Tibial nerve (tissue), 4 donors: ENCODE measurements at regions not wholly inside any gene's neighbourhood (a gene's known extent, or its start where the extent isn't known, plus 50 kb on each side); places are given as distances from the start of the nearest gene placed in this dataset.

Experiments
- DNase-seq, 2 donors: peaks; one replicate each; pipeline ENCODE4 v3.0.0-alpha.2; 2019; ENCODE audit warnings: low spot score in 2 of 2
- H3K27ac ChIP-seq, 4 donors: fragments of 200-600 bp; sonication (generic) in 3 of 4; one replicate each; pipeline ENCODE4 v1.5.1; 2017 to 2019; ENCODE audit warnings: mild to moderate bottlenecking in 1 of 4
- H3K27me3 ChIP-seq, 2 donors: fragments of 200-600 bp; sonication (generic) in 1 of 2; one replicate each; pipeline versions ENCODE4 v1.5.1 to v1.6.0; 2017 to 2019
- H3K36me3 ChIP-seq, 3 donors: fragments of 200-600 bp; sonication (generic); one replicate each; pipeline ENCODE4 v1.5.1; 2018 to 2019
- H3K4me1 ChIP-seq, 4 donors: fragments of 200-600 bp; sonication (generic) in 3 of 4; one replicate each; pipeline ENCODE4 v1.5.1; 2017 to 2019
- H3K4me3 ChIP-seq, 4 donors: fragments of 200-600 bp; sonication (generic) in 3 of 4; one replicate each; pipeline ENCODE4 v1.5.1; 2017 to 2019; ENCODE audit warnings: mild to moderate bottlenecking in 1 of 4, moderate library complexity in 1 of 4
- H3K9me3 ChIP-seq, 4 donors: fragments of 200-600 bp; sonication (generic) in 3 of 4; one replicate each; pipeline ENCODE4 v1.5.1; 2017 to 2019
- CTCF ChIP-seq, 5 experiments: fragments of 200-600 bp in 3 of 5; fragments of 450-650 bp in 2 of 5; sonication (generic) in 3 of 5; IDR thresholded peaks; one replicate each; pipeline ENCODE4 v1.5.1; 2016 to 2019; ENCODE audit warnings: antibody characterized with exemption in 5 of 5, mild to moderate bottlenecking in 3 of 5, moderate library complexity in 2 of 5
- EP300 ChIP-seq, 2 donors: sonication (generic); formaldehyde crosslinking; IDR thresholded peaks; one replicate each; pipeline ENCODE4 v1.6.1; 2017; ENCODE audit warnings: antibody characterized with exemption in 2 of 2, mild to moderate bottlenecking in 1 of 2
- POLR2A ChIP-seq, 2 donors: fragments of 450-650 bp; IDR thresholded peaks; one replicate each; pipeline ENCODE4 v1.6.1; 2017; ENCODE audit warnings: antibody characterized with exemption in 2 of 2, mild to moderate bottlenecking in 2 of 2, moderate library complexity in 2 of 2
- WGBS, 2 donors: methylation state at CpG; one replicate each; pipeline ENCODE4 v1.1.5; 2018; 5-methylcytosine and 5-hydroxymethylcytosine counted together

GRCh38 chr5:155408465-155408864 lies 394.9 kb downstream of the KIF4B start:
- peaks cover 0 to 8% (median 0%) of the 10 kb centered on the region in 4 donors for H3K9me3 ChIP-seq
- DNase-seq, result no peak
- 72 to 75% methylated on average over 5 of the region's 5 CpGs for WGBS, 2 donors
- TF ChIP-seq CTCF (IDR thresholded peaks at IDR 0.05) (no peak), POLR2A (IDR thresholded peaks at IDR 0.05) (no peak), EP300 (IDR thresholded peaks at IDR 0.05) (no peak)
- H3K4me1 ChIP-seq, result no peaks in the 10 kb centered on the region
- no peaks in the 10 kb centered on the region for H3K36me3 ChIP-seq
- no peak overlapping the region for H3K4me3 ChIP-seq
- H3K27ac ChIP-seq, result no peak overlapping the region
- H3K27me3 ChIP-seq, result no peaks in the 10 kb centered on the region

- WGBS, 2 donors, result 69 to 81% methylated on average over 1 of the region's 1 CpG
Observed at GRCh38 chr5:155416765-155417164, 403.2 kb downstream of the KIF4B start.

GRCh38 chr5:155418960-155419579 lies 405.5 kb downstream of the KIF4B start:
- DNase-seq, result no peak
- TF ChIP-seq EP300 (IDR thresholded peaks at IDR 0.05) (no peak), POLR2A (IDR thresholded peaks at IDR 0.05) (no peak), CTCF (IDR thresholded peaks at IDR 0.05) (no peak)
- no peaks in the 10 kb centered on the region for H3K36me3 ChIP-seq
- H3K4me3 ChIP-seq, result no peak overlapping the region
- no peaks in the 10 kb centered on the region for H3K4me1 ChIP-seq
- WGBS, 2 donors, result 78 to 82% methylated on average over 5 of the region's 5 CpGs
- no peak overlapping the region for H3K27ac ChIP-seq
- no peaks in the 10 kb centered on the region for H3K27me3 ChIP-seq
- H3K9me3 ChIP-seq, result no peaks in the 10 kb centered on the region

More at GRCh38 chr5:155416765-155417164, 403.2 kb downstream of the KIF4B start:
- Histone ChIP-seq H3K27ac (no peak overlapping the region), H3K9me3 (no peaks in the 10 kb centered on the region), H3K4me1 (no peaks in the 10 kb centered on the region), H3K27me3 (no peaks in the 10 kb centered on the region), H3K4me3 (no peak overlapping the region), H3K36me3 (no peaks in the 10 kb centered on the region)
- DNase-seq, result no peak
- no peak for TF ChIP-seq CTCF (IDR thresholded peaks at IDR 0.05)
- TF ChIP-seq EP300 (IDR thresholded peaks at IDR 0.05), result no peak
- no peak for TF ChIP-seq POLR2A (IDR thresholded peaks at IDR 0.05)

DNA sequence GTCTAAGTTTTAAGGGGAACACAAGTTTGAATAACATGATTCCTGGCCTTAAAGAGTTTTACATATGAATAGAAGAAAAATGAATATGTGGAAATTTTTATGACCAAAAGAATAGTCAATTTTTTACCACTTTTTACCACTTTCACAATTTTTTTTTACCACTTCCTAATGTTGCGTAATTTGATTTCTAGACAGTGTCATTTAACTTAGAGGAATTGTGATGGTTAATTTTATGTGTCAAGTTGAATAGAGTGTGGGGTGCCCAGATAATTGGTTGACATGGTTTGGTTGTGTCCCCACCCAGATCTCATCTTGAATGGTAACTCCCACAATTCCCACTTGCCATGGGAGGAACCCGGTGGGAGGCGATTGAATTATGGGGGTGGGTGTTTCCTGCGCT lies 416.6 kb downstream of the KIF4B start:
- no peak for DNase-seq
- Histone ChIP-seq H3K9me3 (peaks cover 0 to 5% (median 0%) of the 10 kb centered on the region in 4 donors), H3K4me1 (no peaks in the 10 kb centered on the region), H3K36me3 (no peaks in the 10 kb centered on the region), H3K4me3 (no peak overlapping the region), H3K27me3 (no peaks in the 10 kb centered on the region), H3K27ac (no peak overlapping the region)
- WGBS, 2 donors, result 87 to 88% methylated on average over 4 of the region's 4 CpGs
- TF ChIP-seq EP300 (IDR thresholded peaks at IDR 0.05) (no peak), POLR2A (IDR thresholded peaks at IDR 0.05) (no peak), CTCF (IDR thresholded peaks at IDR 0.05) (no peak)

DNA sequence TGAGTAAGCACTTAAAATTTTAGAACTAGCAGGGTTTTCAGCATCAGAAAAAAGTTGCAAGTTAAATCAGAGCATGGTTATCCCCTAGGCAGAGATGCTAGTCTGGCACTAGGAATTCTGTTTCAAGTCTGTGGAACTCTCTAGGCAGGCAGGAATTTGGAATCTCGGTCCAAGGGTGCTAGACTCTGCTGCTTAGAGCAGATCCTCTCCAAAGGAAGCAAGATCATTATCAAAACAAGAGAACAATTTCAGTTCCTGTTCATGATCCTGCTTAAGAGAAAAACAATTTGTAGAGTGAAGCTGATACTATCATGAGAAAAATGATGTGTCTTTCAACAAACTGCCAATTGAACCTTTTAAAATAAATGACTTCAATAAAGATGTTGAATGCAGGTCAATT lies 420.7 kb downstream of the KIF4B start:
- no peaks in the 10 kb centered on the region for H3K9me3 ChIP-seq
- H3K4me3 ChIP-seq, result no peak overlapping the region
- no peaks in the 10 kb centered on the region for H3K4me1 ChIP-seq
- H3K27me3 ChIP-seq, result no peaks in the 10 kb centered on the region
- H3K36me3 ChIP-seq, result no peaks in the 10 kb centered on the region
- no peak for DNase-seq
- TF ChIP-seq POLR2A (IDR thresholded peaks at IDR 0.05), result no peak
- TF ChIP-seq EP300 (IDR thresholded peaks at IDR 0.05), result no peak
- TF ChIP-seq CTCF (IDR thresholded peaks at IDR 0.05), result no peak
- WGBS, 2 donors, result 26 to 38% methylated on average over 1 of the region's 1 CpG
- H3K27ac ChIP-seq, result no peak overlapping the region
